RPMI7951 (cell line): ENCODE measurements at regions not wholly inside any gene's neighbourhood (a gene's known extent, or its start where the extent isn't known, plus 50 kb on each side); places are given as distances from the start of the nearest gene placed in this dataset.
A peak's percentile ranks its signal among the peaks of the same experiment; 100 is the strongest.

ENCODE experiments used
- DNase-seq: peaks from one replicate; pipeline ENCODE4 v3.0.0-alpha.2; 2012; ENCODE audit warnings: low read depth

GRCh38 chr19:34305221-34306083 is 51.1 kb downstream of the GARRE1 start:
- DNase-seq: no peak

- DNase-seq: no peak
Observed at GRCh38 chr19:34306213-34306661, 51.9 kb downstream of the GARRE1 start.

GRCh38 chr19:34306824-34307223 is 52.5 kb downstream of the GARRE1 start:
- DNase-seq: no peak

GRCh38 chr19:34308381-34309367 is 54.3 kb downstream of the GARRE1 start:
- DNase-seq: peak; percentile 6

GRCh38 chr19:34309368-34310138 is 55.2 kb downstream of the GARRE1 start:
- DNase-seq: no peak

GRCh38 chr19:34310494-34310981 is 54.5 kb upstream of the GPI start:
- DNase-seq: no peak

- no peak for DNase-seq
Observed at GRCh38 chr19:34313188-34313587, 51.8 kb upstream of the GPI start.

GRCh38 chr19:34314437-34315313 is 50.3 kb upstream of the GPI start:
- DNase-seq: no peak
